ENCODE measurements at regions not wholly inside any gene's neighbourhood (a gene's known extent, or its start where the extent isn't known, plus 50 kb on each side); places are given as distances from the start of the nearest gene placed in this dataset.

- no peak for TF ChIP-seq CTCF (IDR thresholded peaks at IDR 0.05)
- no peak for TF ChIP-seq POLR2A (IDR thresholded peaks at IDR 0.05)
- no peak for TF ChIP-seq POLR2AphosphoS5 (IDR thresholded peaks at IDR 0.05; ENCODE audit: insufficient read depth in 1 of 2, low read depth in 1 of 2)
Measured at GRCh38 chr11:39712581-39712980, 1746.9 kb downstream of the LRRC4C start.
